ENCODE measurements at regions not wholly inside any gene's neighbourhood (a gene's known extent, or its start where the extent isn't known, plus 50 kb on each side); places are given as distances from the start of the nearest gene placed in this dataset.

- no peaks in the 10 kb centered on the region for H3K9me3 ChIP-seq
These were observed 123.9 kb upstream of the SASH1 start for GRCh38 chr6:148218542-148219258.

GRCh38 chr6:148221196-148221979, 121.2 kb upstream of the SASH1 start:
- WGBS, 3 donors, result 63 to 72% (median 64%) methylated on average over 6 of the region's 6 CpGs
- Histone ChIP-seq H3K36me3 (ENCODE audit: insufficient read depth in 1 of 2, low read depth in 1 of 2) (no peaks in the 10 kb centered on the region), H3K27ac (no peak overlapping the region), H3K27me3 (ENCODE audit: insufficient read depth in 3 of 3, low read length in 2 of 3) (no peaks in the 10 kb centered on the region), H3K9me3 (no peaks in the 10 kb centered on the region), H3K4me3 (no peak overlapping the region), H3K4me1 (no peaks in the 10 kb centered on the region)
- TF ChIP-seq CTCF (IDR thresholded peaks at IDR 0.05), result no peak
- DNase-seq (no peak), ATAC-seq (no peak)
- intact Hi-C loops (cut with DNase I), result no loop called here

More at GRCh38 chr6:148218542-148219258, 123.9 kb upstream of the SASH1 start:
- Histone ChIP-seq H3K4me3 (no peak overlapping the region), H3K27me3 (ENCODE audit: insufficient read depth in 3 of 3, low read length in 2 of 3) (no peaks in the 10 kb centered on the region), H3K36me3 (ENCODE audit: insufficient read depth in 1 of 2, low read depth in 1 of 2) (no peaks in the 10 kb centered on the region), H3K4me1 (no peaks in the 10 kb centered on the region), H3K27ac (no peak overlapping the region)
- WGBS, 3 donors, result 26 to 63% (median 46%) methylated on average over 3 of the region's 3 CpGs
- TF ChIP-seq CTCF (IDR thresholded peaks at IDR 0.05), result no peak
- DNase-seq (peak in 1 of 2 donors; percentile 46), ATAC-seq (peak in 1 of 4 donors; percentile 75)
- intact Hi-C loops (cut with DNase I), result no loop called here

- H3K9me3 ChIP-seq, result no peaks in the 10 kb centered on the region
- 71 to 91% (median 90%) methylated on average over 3 of the region's 3 CpGs for WGBS, 3 donors
- no peaks in the 10 kb centered on the region for H3K27me3 ChIP-seq (ENCODE audit: insufficient read depth in 3 of 3, low read length in 2 of 3)
- ATAC-seq, result no peak
- no peak overlapping the region for H3K4me3 ChIP-seq
- H3K4me1 ChIP-seq, result no peaks in the 10 kb centered on the region
- no peak for TF ChIP-seq CTCF (IDR thresholded peaks at IDR 0.05)
- intact Hi-C loops (cut with DNase I), result no loop called here
- DNase-seq, result no peak
- no peak overlapping the region for H3K27ac ChIP-seq
- H3K36me3 ChIP-seq (ENCODE audit: insufficient read depth in 1 of 2, low read depth in 1 of 2), result no peaks in the 10 kb centered on the region
These were observed 120.3 kb upstream of the SASH1 start for GRCh38 chr6:148222376-148222775.

- H3K27me3 ChIP-seq (ENCODE audit: insufficient read depth in 3 of 3, low read length in 2 of 3), result no peaks in the 10 kb centered on the region
- no peaks in the 10 kb centered on the region for H3K4me1 ChIP-seq
- ATAC-seq (no peak), DNase-seq (no peak)
- H3K4me3 ChIP-seq, result no peak overlapping the region
- intact Hi-C loops (cut with DNase I), result no loop called here
- no peaks in the 10 kb centered on the region for H3K36me3 ChIP-seq (ENCODE audit: insufficient read depth in 1 of 2, low read depth in 1 of 2)
- no peak overlapping the region for H3K27ac ChIP-seq
- TF ChIP-seq CTCF (IDR thresholded peaks at IDR 0.05), result no peak
- H3K9me3 ChIP-seq, result no peaks in the 10 kb centered on the region
- 78 to 83% (median 78%) methylated on average over 6 of the region's 6 CpGs for WGBS, 3 donors
These were observed 119.8 kb upstream of the SASH1 start for GRCh38 chr6:148222846-148223245.
